Ectodermal cell (in vitro differentiated cells): ENCODE measurements at regions not wholly inside any gene's neighbourhood (a gene's known extent, or its start where the extent isn't known, plus 50 kb on each side); places are given as distances from the start of the nearest gene placed in this dataset.

ENCODE experiments used
- H3K27ac ChIP-seq: 2 replicates; pipeline ENCODE4 v1.7.0; 2013; ENCODE audit warnings: mild to moderate bottlenecking, low read depth, low read length; ENCODE audit not compliant: insufficient read depth, poor library complexity, severe bottlenecking
- H3K27me3 ChIP-seq: 2 replicates; pipeline ENCODE4 v1.7.0; 2013; ENCODE audit warnings: mild to moderate bottlenecking, low read length; ENCODE audit not compliant: insufficient read depth, control insufficient read depth, poor library complexity, severe bottlenecking
- H3K36me3 ChIP-seq: one replicate; pipeline ENCODE4 v1.7.0; 2013; ENCODE audit warnings: low read length; ENCODE audit not compliant: control insufficient read depth, insufficient read depth
- H3K4me1 ChIP-seq: one replicate; pipeline ENCODE4 v1.7.0; 2013; ENCODE audit warnings: low read length; ENCODE audit not compliant: control insufficient read depth, insufficient read depth
- H3K4me3 ChIP-seq: 2 replicates; pipeline ENCODE4 v1.7.0; 2013; ENCODE audit warnings: low read depth, low read length, control low read depth; ENCODE audit not compliant: insufficient read depth
- H3K9me3 ChIP-seq: 2 replicates; pipeline ENCODE4 v1.7.0; 2013; ENCODE audit warnings: mild to moderate bottlenecking, low read length, moderate library complexity; ENCODE audit not compliant: control insufficient read depth
- WGBS, 2 experiments: methylation state at CpG; one replicate each; pipeline ENCODE4 v1.1.7; 2013; ENCODE audit warnings: missing lambda C conversion rate in 2 of 2; 5-methylcytosine and 5-hydroxymethylcytosine counted together

DNA sequence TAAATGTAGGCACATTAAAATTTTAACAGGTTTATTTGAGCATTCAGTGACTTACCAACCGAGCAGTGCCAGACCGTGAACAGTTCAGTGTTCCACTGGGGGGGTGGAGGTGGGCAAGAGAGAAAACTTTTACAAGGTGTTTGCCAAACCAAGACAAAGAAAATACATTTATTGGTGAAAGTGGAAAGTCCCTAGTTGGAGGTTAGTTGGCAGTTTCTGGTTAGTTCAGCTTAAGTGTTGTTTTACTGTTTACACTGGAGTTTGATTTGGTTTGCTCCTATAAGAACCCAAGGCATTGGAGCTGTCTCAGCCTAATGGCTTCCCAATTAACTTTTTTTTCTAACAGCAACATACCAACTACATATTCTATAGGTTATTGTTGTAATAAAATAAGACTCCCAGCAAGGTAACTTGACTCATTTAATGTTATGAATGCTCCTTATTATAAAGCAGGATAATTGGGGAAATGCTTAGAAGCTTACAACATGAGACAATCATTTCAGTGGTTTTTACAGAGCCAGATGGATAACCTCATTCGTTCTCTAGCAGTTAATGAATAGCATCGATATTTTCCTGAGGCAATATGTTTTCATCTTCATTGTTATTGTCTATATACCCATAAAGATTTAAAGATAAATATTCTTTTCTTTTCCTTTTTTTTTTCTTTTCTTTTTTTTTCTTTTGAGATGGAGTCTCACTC lies 115.8 kb downstream of the ETNK1 start:
- no peaks in the 10 kb centered on the region for H3K27me3 ChIP-seq
- no peak overlapping the region for H3K4me3 ChIP-seq
- no peaks in the 10 kb centered on the region for H3K36me3 ChIP-seq
- H3K9me3 ChIP-seq = no peaks in the 10 kb centered on the region
- 90 to 96% methylated on average over 3 to 4 of the region's 4 CpGs for WGBS, 2 experiments
- H3K4me1 ChIP-seq = no peaks in the 10 kb centered on the region
- no peak overlapping the region for H3K27ac ChIP-seq

DNA sequence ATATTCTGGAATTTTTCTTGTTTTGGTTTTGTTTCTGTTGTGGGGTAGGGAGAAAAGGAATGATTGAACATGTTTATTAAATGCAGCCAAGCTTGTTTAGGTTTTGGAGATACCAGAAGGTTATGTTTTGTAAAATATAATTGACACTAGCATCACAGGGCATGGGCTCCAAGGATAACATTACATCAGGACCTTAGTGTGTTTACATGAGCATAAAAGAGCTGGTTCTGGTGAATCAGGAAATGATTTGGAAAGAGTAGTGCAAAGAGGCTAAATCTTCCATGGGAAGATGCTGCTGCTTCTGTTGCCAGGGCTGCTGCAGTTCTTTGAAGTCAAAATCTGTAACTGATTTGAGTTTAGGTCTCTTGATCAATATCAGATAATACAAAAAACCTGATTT lies 118.7 kb downstream of the ETNK1 start:
- Histone ChIP-seq H3K36me3 (no peaks in the 10 kb centered on the region), H3K9me3 (no peaks in the 10 kb centered on the region), H3K4me1 (no peaks in the 10 kb centered on the region), H3K4me3 (no peak overlapping the region), H3K27me3 (no peaks in the 10 kb centered on the region), H3K27ac (no peak overlapping the region)

DNA sequence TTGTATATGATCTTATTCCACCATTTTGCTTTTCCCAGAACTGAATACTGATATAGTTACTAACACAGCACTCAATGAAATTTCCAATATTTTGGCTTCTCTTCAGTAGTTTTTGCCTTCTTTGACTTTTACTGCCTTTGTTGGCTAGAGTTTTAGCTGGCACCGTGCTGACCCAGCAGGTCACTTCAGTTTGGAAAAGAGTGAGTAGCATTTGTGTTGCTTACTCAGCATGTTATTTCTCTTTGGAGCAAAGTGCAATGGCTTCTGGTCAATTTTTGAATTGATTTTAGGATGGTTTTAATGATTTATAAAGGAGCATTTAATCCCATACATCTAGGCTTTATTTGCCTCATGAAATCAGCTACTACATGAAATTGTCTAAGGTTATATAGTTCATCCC lies 119.2 kb downstream of the ETNK1 start:
- Histone ChIP-seq H3K4me1 (no peaks in the 10 kb centered on the region), H3K9me3 (no peaks in the 10 kb centered on the region), H3K4me3 (no peak overlapping the region), H3K27me3 (no peaks in the 10 kb centered on the region), H3K27ac (no peak overlapping the region), H3K36me3 (no peaks in the 10 kb centered on the region)
- WGBS, 2 experiments = 47 to 68% methylated on average over 1 of the region's 1 CpG

DNA sequence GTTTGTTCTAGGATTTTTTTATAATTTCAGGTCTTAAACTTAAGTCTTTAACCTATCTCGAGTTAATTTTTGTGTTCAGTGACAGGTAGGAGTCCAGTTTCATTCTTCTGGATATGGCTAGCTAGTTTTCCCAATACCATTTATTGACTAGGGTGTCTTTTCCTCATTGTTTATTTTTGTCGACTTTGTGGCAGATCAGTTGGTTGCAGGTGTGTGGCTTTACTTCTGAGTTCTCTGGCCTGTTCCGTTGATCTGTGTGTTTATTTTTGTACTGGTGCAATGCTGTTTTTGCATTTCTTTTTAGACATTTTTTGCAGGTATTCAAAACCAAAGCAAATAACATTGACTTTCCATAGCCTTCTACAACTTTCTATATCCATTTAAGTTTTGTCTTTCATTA lies 121.7 kb downstream of the ETNK1 start:
- WGBS, 2 experiments = 88 to 94% methylated on average over 3 of the region's 3 CpGs
- Histone ChIP-seq H3K4me3 (no peak overlapping the region), H3K27ac (no peak overlapping the region), H3K36me3 (no peaks in the 10 kb centered on the region), H3K4me1 (no peaks in the 10 kb centered on the region), H3K27me3 (no peaks in the 10 kb centered on the region), H3K9me3 (no peaks in the 10 kb centered on the region)

DNA sequence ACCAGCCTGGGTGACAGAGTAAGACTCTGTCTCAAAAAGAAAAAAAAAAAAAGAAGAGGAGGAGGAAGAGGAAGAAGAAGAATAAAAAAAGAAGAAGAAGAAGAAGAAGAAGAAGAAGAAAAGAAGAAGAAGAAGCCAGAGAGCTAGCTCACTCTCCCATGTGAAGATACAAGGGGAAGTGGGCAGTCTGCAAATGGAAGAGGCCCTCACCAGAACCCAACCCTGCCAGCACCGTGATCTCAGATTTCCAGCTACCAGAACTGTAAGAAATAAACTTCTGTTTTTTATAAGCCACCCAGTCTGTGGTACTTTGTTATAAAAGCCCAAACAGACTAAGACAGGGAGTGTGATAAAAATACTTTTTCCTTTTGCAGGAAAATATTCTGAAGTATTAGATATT lies 130.7 kb downstream of the ETNK1 start:
- 96 to 100% methylated on average over 1 of the region's 1 CpG for WGBS, 2 experiments
- Histone ChIP-seq H3K4me1 (no peaks in the 10 kb centered on the region), H3K4me3 (no peak overlapping the region)

DNA sequence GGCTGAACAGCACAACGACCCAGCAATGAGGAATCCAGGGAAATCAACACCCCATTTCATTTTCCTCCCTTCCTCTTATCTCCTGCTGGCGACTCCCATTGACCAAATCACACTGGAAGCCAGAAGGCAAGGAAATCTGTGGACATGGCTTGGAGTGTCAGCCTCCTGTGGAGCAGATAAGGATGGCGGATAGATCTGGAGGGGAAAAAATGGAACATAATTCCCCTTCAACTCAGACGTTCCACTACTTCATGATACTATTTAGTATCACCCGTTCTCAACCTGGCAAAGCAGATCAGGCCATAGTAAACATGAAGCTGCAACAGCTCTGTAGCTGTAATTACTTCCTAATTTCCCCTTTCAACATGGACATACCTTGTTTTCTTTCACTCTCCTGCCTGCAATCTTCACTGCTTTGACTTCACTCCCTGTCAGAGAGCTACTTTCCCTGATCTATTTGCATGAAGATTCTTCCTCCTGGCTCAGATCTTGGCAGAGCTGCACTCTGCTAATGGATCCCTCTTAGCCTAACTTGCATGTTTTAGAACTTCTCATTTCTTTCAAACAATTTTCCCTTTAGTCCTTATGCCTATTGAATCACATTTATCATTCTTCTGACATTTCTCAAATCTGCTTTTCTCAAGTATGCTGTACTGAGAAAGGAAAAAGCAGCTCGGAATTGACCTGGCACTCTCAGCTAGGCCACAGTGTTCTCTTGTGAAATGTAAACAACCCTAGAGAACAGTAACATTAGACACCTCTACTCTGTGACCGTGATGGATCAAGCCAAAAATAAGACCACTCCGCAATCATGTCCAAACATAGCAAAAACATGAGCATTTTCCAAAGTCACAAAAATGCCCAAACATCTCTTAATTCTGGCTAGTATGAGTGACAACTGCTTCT lies 135.1 kb downstream of the ETNK1 start:
- Histone ChIP-seq H3K27ac (no peak overlapping the region), H3K9me3 (no peaks in the 10 kb centered on the region), H3K4me1 (no peaks in the 10 kb centered on the region), H3K36me3 (no peaks in the 10 kb centered on the region), H3K4me3 (no peak overlapping the region), H3K27me3 (no peaks in the 10 kb centered on the region)
- 81 to 86% methylated on average over 8 of the region's 8 CpGs for WGBS, 2 experiments

More for the DNA sequence above, 130.7 kb downstream of the ETNK1 start:
- Histone ChIP-seq H3K27me3 (no peaks in the 10 kb centered on the region), H3K36me3 (no peaks in the 10 kb centered on the region), H3K27ac (no peak overlapping the region), H3K9me3 (no peaks in the 10 kb centered on the region)

DNA sequence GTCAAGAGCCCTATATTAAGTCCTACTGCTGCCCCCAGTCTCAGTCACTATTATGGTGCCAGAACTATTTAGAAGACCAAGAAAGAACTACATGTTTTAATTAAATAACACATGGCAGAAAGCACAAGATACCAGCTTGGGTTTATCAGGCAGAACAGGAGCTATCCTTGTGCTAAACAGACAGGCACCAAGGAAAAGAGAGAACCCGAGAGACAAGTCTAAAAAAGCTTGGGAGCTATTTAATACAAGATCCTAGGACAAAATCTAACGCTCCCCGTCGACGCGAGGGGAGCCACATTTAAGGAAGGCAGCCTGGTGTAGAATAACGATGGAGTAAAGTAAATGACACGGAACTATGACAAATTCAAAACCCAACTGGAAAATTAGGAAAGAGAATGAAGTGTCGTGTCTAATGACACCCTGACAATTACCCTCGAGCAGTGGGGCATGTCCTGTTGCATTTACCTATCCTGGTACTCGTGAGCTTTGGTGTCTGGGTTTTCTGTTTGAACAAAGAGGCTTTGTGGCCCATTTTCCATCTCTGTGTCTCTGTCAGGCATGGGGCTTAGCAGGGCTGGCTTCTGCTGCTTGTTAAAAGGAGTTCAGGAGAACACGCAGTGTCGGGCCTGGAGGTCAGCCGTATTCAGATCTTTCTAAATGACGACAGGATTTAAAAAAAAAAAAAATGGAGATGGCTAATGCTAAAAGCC lies 140.6 kb downstream of the ETNK1 start:
- peak overlapping the region; percentile 73 for H3K27ac ChIP-seq
- 70 to 74% methylated on average over 14 to 15 of the region's 15 CpGs for WGBS, 2 experiments

DNA sequence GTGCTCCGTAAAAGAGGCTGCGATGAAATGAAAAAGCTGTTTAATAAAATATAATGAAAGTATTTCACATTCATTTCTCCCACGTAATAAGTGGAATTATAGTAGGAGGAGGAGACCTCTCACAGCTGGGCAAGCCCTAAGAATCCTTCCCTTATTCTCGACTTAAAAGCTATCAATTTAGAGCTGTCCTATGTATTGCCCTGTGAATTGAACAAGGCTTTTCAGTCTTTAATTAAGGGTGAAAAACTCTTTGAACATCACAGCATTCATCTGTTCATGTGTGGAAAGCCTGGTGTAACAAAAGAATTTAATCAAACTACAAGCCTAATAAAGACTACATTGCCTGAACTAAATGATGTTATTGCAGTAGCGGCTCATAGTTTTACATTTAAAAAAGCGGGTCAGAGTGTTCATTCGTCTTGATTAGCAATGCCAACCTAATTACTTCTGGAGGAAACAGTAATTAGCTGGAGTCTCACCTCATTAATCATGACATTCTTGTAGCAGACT lies 142.0 kb downstream of the ETNK1 start:
- Histone ChIP-seq H3K4me1 (peaks cover 20% of the 10 kb centered on the region), H3K9me3 (no peaks in the 10 kb centered on the region), H3K4me3 (no peak overlapping the region), H3K36me3 (no peaks in the 10 kb centered on the region), H3K27me3 (no peaks in the 10 kb centered on the region), H3K27ac (no peak overlapping the region)
- 82 to 89% methylated on average over 3 to 4 of the region's 7 CpGs for WGBS, 2 experiments

More for the DNA sequence above, 140.6 kb downstream of the ETNK1 start:
- no peaks in the 10 kb centered on the region for H3K27me3 ChIP-seq
- H3K4me1 ChIP-seq = peaks cover 20% of the 10 kb centered on the region
- no peak overlapping the region for H3K4me3 ChIP-seq
- H3K36me3 ChIP-seq = no peaks in the 10 kb centered on the region
- no peaks in the 10 kb centered on the region for H3K9me3 ChIP-seq

DNA sequence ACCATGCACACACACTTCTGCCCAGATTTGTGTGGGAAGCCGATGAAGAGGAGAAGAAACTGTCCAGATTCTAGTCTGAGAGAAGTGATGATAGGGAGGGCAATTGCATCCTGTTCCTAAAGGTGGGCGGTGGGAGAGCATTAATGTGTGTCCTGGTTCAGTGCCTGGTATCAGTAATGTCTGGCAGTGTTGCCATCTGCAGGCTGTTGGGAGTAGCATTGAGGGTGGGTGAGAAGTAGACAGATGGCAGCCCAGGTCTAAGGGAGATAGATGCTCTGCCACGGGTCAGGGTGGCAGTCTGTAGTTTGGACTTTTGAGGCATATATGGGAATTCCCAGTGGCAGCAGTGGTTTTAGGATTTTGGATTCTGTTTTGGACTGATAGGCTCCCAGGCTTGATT lies 156.4 kb downstream of the ETNK1 start:
- Histone ChIP-seq H3K27ac (no peak overlapping the region), H3K27me3 (no peaks in the 10 kb centered on the region), H3K9me3 (no peaks in the 10 kb centered on the region), H3K4me3 (no peak overlapping the region), H3K4me1 (no peaks in the 10 kb centered on the region), H3K36me3 (no peaks in the 10 kb centered on the region)
- 88 to 95% methylated on average over 3 of the region's 3 CpGs for WGBS, 2 experiments

DNA sequence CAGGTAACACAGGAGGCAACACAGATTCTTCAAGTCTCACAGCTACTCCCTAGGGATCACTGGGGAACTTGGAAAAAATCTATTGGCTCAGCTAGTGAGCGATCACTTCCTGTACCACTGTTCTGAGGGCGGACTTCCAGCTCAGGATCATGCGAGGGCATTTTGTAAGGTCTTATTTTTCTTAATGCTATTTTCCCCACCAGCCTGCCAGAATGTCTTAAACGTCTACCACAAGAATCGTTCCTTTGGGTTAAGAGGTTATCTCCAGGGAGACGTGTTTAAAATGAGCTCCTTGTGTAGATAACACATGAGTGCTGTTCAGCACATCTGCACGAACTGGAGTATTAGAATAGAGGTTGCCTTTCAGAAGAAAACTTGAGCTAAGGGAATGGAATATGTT lies 162.6 kb downstream of the ETNK1 start:
- Histone ChIP-seq H3K36me3 (no peaks in the 10 kb centered on the region), H3K9me3 (no peaks in the 10 kb centered on the region), H3K27me3 (no peaks in the 10 kb centered on the region), H3K4me3 (no peak overlapping the region), H3K4me1 (no peaks in the 10 kb centered on the region), H3K27ac (no peak overlapping the region)
- WGBS, 2 experiments = 90 to 93% methylated on average over 7 of the region's 7 CpGs
